K562 (cell line): ENCODE measurements at regions not wholly inside any gene's neighbourhood (a gene's known extent, or its start where the extent isn't known, plus 50 kb on each side); places are given as distances from the start of the nearest gene placed in this dataset.

Experiments used
- ATAC-seq: fragments of 200-7000 bp; cut with Tn5 transposase; 3 replicates; pipeline ENCODE4 v1.9.1; 2020; ENCODE audit warnings: moderate library complexity
- BruUV-seq: library from RNA; stranded (reverse); fragments of 400-500 nt; replicated peaks from 2 replicates; lab custom pipeline; 2021; lab: Mats Ljungman, UMichigan
- CTCF ChIA-PET: fragments of 300-600 bp; formaldehyde crosslinking; extraction: SDS; loops from one replicate; lab custom pipeline; 2021; ENCODE audit warnings: low intra/inter-chr PET ratio; lab: Yijun Ruan, JAX
- POLR2A ChIA-PET: fragments of 300-600, 350-650 bp; sonication (Branson Sonifier 250); formaldehyde crosslinking; extraction: SDS; loops from one replicate; lab custom pipeline; 2021; ENCODE audit warnings: antibody characterized with exemption, inconsistent platforms; lab: Yijun Ruan, JAX
- DNase-seq, 4 experiments: peaks; one replicate each; pipeline versions ENCODE4 v3.0.0 to v3.0.0-alpha.2; 2011 to 2018; ENCODE audit warnings: low spot score in 3 of 4, mixed read lengths in 3 of 4; ENCODE audit errors: extremely low read depth in 1 of 4
- FAIRE-seq: peaks from 2 replicates; lab custom pipeline; 2011; peaks lifted over from hg19 to GRCh38; lab: Jason Lieb, UNC
- H2AFZ ChIP-seq: 2 replicates; pipeline ENCODE4 v1.6.0; 2011; ENCODE audit warnings: low read depth, low read length, control low read depth, inconsistent platforms
- H3K27ac ChIP-seq: fragments of 200-600 bp; 3 replicates; pipeline ENCODE4 v1.8.0; 2011; ENCODE audit warnings: low read depth, mild to moderate bottlenecking, control low read depth, inconsistent platforms, low read length, moderate library complexity, mixed read lengths; ENCODE audit errors: extremely low read depth
- H3K27me3 ChIP-seq, 2 experiments: fragments of 300-600 bp in 1 of 2; 2 replicates in 1 of 2; 3 replicates in 1 of 2; pipeline versions ENCODE4 v1.6.0 to v1.8.0; 2011; ENCODE audit warnings: inconsistent platforms in 2 of 2, low read length in 2 of 2, mild to moderate bottlenecking in 1 of 2, mixed read lengths in 1 of 2, moderate library complexity in 1 of 2; ENCODE audit not compliant: control insufficient read depth in 2 of 2, insufficient read depth in 2 of 2
- H3K36me3 ChIP-seq: fragments of 300-600 bp; 3 replicates; pipeline ENCODE4 v1.8.0; 2011; ENCODE audit warnings: mild to moderate bottlenecking, low read length, inconsistent platforms; ENCODE audit not compliant: control insufficient read depth, insufficient read depth
- H3K4me1 ChIP-seq, 2 experiments: fragments of 200-600 bp in 1 of 2; replicated peaks in 1 of 2; 2 replicates in 1 of 2; 3 replicates in 1 of 2; pipeline versions ENCODE4 v1.5.1 to v1.8.0; 2011; ENCODE audit warnings: inconsistent platforms in 2 of 2, low read length in 2 of 2, mild to moderate bottlenecking in 1 of 2, mixed read lengths in 1 of 2, moderate library complexity in 1 of 2; ENCODE audit not compliant: control insufficient read depth in 2 of 2, insufficient read depth in 2 of 2
- H3K4me2 ChIP-seq: 2 replicates; pipeline ENCODE4 v1.6.1; 2011; ENCODE audit warnings: low read length, control low read depth, inconsistent platforms, mixed read lengths; ENCODE audit not compliant: insufficient read depth
- H3K4me3 ChIP-seq: fragments of 200-600 bp; sonication (generic), shearing (Covaris generic); 2 replicates; pipeline ENCODE4 v1.5.1; 2016; ENCODE audit warnings: control low read depth, inconsistent platforms
- H3K79me2 ChIP-seq: fragments of 200-600 bp; 3 replicates; pipeline ENCODE4 v1.8.0; 2011; ENCODE audit warnings: low read length, inconsistent platforms; ENCODE audit not compliant: control insufficient read depth, insufficient read depth
- H3K9ac ChIP-seq, 2 experiments: 2 replicates each; pipeline versions ENCODE4 v1.6.0 to v1.6.1; 2011; ENCODE audit warnings: low read depth in 2 of 2, low read length in 2 of 2, control low read depth in 1 of 2, inconsistent platforms in 1 of 2, mild to moderate bottlenecking in 1 of 2, mixed read lengths in 1 of 2; ENCODE audit not compliant: insufficient read depth in 1 of 2
- H3K9me1 ChIP-seq: one replicate; pipeline ENCODE4 v1.6.0; 2011; ENCODE audit warnings: inconsistent platforms, mild to moderate bottlenecking, low read length, moderate library complexity; ENCODE audit not compliant: control insufficient read depth, insufficient read depth
- H3K9me3 ChIP-seq: replicated peaks from 2 replicates; pipeline ENCODE4 v1.5.1; 2011; ENCODE audit warnings: low read depth, low read length, inconsistent platforms; ENCODE audit not compliant: control insufficient read depth, insufficient read depth
- H4K20me1 ChIP-seq: replicated peaks from 2 replicates; pipeline ENCODE4 v1.6.1; 2011; ENCODE audit warnings: low read length, inconsistent platforms, mixed read lengths; ENCODE audit not compliant: control insufficient read depth, insufficient read depth
- MAFK ChIP-seq: IDR thresholded peaks from 2 replicates; pipeline ENCODE4 v1.6.1; 2011; ENCODE audit warnings: low read length, improper control_type of control experiment
- MYC ChIP-seq, 2 experiments: fragments of 250-450 bp in 1 of 2; sonication (Bioruptor Pico) in 1 of 2; IDR thresholded peaks; 2 replicates each; pipeline versions ENCODE4 v1.5.1 to v1.6.1; 2012 to 2021; ENCODE audit warnings: low read depth in 2 of 2, borderline replicate concordance in 1 of 2, improper control_type of control experiment in 1 of 2, low read length in 1 of 2, mild to moderate bottlenecking in 1 of 2, moderate library complexity in 1 of 2
- RREB1 ChIP-seq: fragments of 250-450 bp; sonication (Bioruptor Pico); IDR thresholded peaks from 2 replicates; pipeline ENCODE4 v1.4.0; 2020
- ZBTB40 ChIP-seq, 2 experiments: fragments of 450-650 bp in 1 of 2; sonication (generic) in 1 of 2; formaldehyde crosslinking in 1 of 2; IDR thresholded peaks; 2 replicates each; pipeline versions ENCODE4 v1.7.1 to v1.9.0; 2016 to 2022; ENCODE audit warnings: inconsistent platforms in 1 of 2, mild to moderate bottlenecking in 1 of 2, missing genetic modification reagents in 1 of 2
- ZNF316 ChIP-seq: fragments of 450-650 bp; IDR thresholded peaks from 2 replicates; pipeline ENCODE4 v1.6.1; 2016
- WGBS: fragments of 100-300 bp; shearing (Covaris generic); methylation state at CpG from one replicate; pipeline ENCODE4 v1.1.6; 2016; ENCODE audit warnings: low coverage, mixed read lengths; ENCODE audit not compliant: insufficient coverage; ENCODE audit errors: missing lambda C conversion rate; 5-methylcytosine and 5-hydroxymethylcytosine counted together
- in situ Hi-C: fragments of 300-500 bp; cut with MboI; formaldehyde crosslinking; loops from 4 replicates; pipeline ENCODE4 v1.15.0; 2018; ENCODE audit warnings: inconsistent platforms, mixed read lengths
- intact Hi-C: fragments of 100-400 bp; cut with micrococcal nuclease; formaldehyde crosslinking; loops from 2 replicates; pipeline ENCODE4 v1.14.2; 2022

- BruUV-seq: no TSS peak
- CTCF ChIA-PET: no interaction called here
- Histone ChIP-seq H3K79me2 (no peaks in the 10 kb centered on the region), H3K4me3 (no peak overlapping the region), H3K27me3 (no peaks in the 10 kb centered on the region), H3K9me3 (no peaks in the 10 kb centered on the region; the same call in 1 of the 2 replicates), H3K27ac (no peak overlapping the region), H4K20me1 (no peaks in the 10 kb centered on the region), H3K4me2 (no peak overlapping the region), H3K9ac (no peak overlapping the region)
- no peak for ATAC-seq
- in situ Hi-C loops: no loop called here
- TF ChIP-seq ZBTB40 (IDR thresholded peaks at IDR 0.05) (no peak), ZBTB40 (CRISPR knock-in tag; IDR thresholded peaks at IDR 0.05) (no peak), MYC (IDR thresholded peaks at IDR 0.05; ENCODE audit: low read depth, low read length) (no peak), MYC (CRISPR knock-in tag; IDR thresholded peaks at IDR 0.05; ENCODE audit: borderline replicate concordance, low read depth) (no peak), ZNF316 (no peak), MAFK (no peak), RREB1 (CRISPR knock-in tag) (no peak)
- TF ChIP-seq, all 486 proteins: peak for 0
- 3% methylated on average over 3 of the region's 3 CpGs for WGBS
- FAIRE-seq (no peak), DNase-seq (no peak)
- Histone ChIP-seq H2AFZ (no peak overlapping the region), H3K4me1 (no peaks in the 10 kb centered on the region), H3K36me3 (no peaks in the 10 kb centered on the region), H3K9me1 (no peaks in the 10 kb centered on the region)
- intact Hi-C loops: no loop called here
- POLR2A ChIA-PET: no interaction called here
These were observed 1791.8 kb upstream of the WWC1 start for GRCh38 chr5:166499447-166500240.
